Psoas muscle (tissue), 7 donors: ENCODE measurements at regions not wholly inside any gene's neighbourhood (a gene's known extent, or its start where the extent isn't known, plus 50 kb on each side); places are given as distances from the start of the nearest gene placed in this dataset.

Experiments used
- ATAC-seq, 4 donors: fragments of 200-7000 bp; cut with Tn5 transposase; one replicate each; pipeline ENCODE4 v1.9.1; 2020; ENCODE audit warnings: moderate library complexity in 3 of 4, mild to moderate bottlenecking in 2 of 4
- DNase-seq, 2 donors: peaks; one replicate each; pipeline ENCODE4 v3.0.0-alpha.2; 2020
- H3K27ac ChIP-seq: fragments of 200-600 bp; one replicate; pipeline ENCODE4 v1.8.0; 2022
- H3K27me3 ChIP-seq, 3 donors: fragments of 200-600 bp in 1 of 3; one replicate each; pipeline versions ENCODE4 v1.6.1 to v1.8.0; 2013 to 2022; ENCODE audit warnings: low read length in 2 of 3, mild to moderate bottlenecking in 2 of 3, moderate library complexity in 1 of 3; ENCODE audit not compliant: insufficient read depth in 3 of 3
- H3K36me3 ChIP-seq, 2 donors: fragments of 200-600 bp in 1 of 2; one replicate each; pipeline versions ENCODE4 v1.6.1 to v1.8.0; 2013 to 2022; ENCODE audit warnings: low read depth in 1 of 2, mild to moderate bottlenecking in 1 of 2, moderate library complexity in 1 of 2; ENCODE audit not compliant: insufficient read depth in 1 of 2
- H3K4me1 ChIP-seq: fragments of 200-600 bp; one replicate; pipeline ENCODE4 v1.8.0; 2022
- H3K4me3 ChIP-seq: fragments of 200-600 bp; one replicate; pipeline ENCODE4 v1.8.0; 2022; ENCODE audit warnings: mild to moderate bottlenecking
- H3K9me3 ChIP-seq: fragments of 200-600 bp; one replicate; pipeline ENCODE4 v1.8.0; 2022
- CTCF ChIP-seq: fragments of 200-600 bp; IDR thresholded peaks from one replicate; pipeline ENCODE4 v1.8.0; 2022; ENCODE audit warnings: antibody characterized with exemption
- WGBS, 3 donors: extraction: QIAGEN DNeasy Blood & Tissue Kit; methylation state at CpG; one replicate each; pipeline versions ENCODE4 v1.1.6 to v1.1.7; 2013; 5-methylcytosine and 5-hydroxymethylcytosine counted together
- intact Hi-C, 2 donors: fragments of 100-400 bp; cut with DNase I; formaldehyde crosslinking; loops; one replicate each; pipeline versions ENCODE4 v1.11.0 to v1.14.2; 2022
- donor health status: healthy with polysubstance abuse.
- donor health status: DM: no; HTN: no; CAD: no; lungs with moderate emphysema.
- donor health status: Bipolar disorder and iron deficiency.
- donor health status: healthy.
- donor health status: DM: yes; HTN: yes; CAD: no.
- donor health status: DM: no; HTN: no; CAD: no.
- donor health status: DM: yes; HTN: yes; CAD: no.

- intact Hi-C loops: no loop called here
- 94 to 95% (median 94%) methylated on average over 1 of the region's 1 CpG for WGBS, 3 donors
- Histone ChIP-seq H3K27me3 (no peaks in the 10 kb centered on the region), H3K9me3 (no peaks in the 10 kb centered on the region), H3K27ac (no peak overlapping the region), H3K36me3 (no peaks in the 10 kb centered on the region), H3K4me1 (no peaks in the 10 kb centered on the region), H3K4me3 (no peak overlapping the region)
- no peak for TF ChIP-seq CTCF
- DNase-seq (no peak), ATAC-seq (no peak)
Observed at GRCh38 chr4:106588891-106589290, 220.3 kb upstream of the GIMD1 start.

- WGBS, 3 donors: 12 to 45% (median 20%) methylated on average over 1 of the region's 1 CpG
- no peak for DNase-seq
- ATAC-seq: no peak
- no peaks in the 10 kb centered on the region for H3K27me3 ChIP-seq
- H3K27ac ChIP-seq: no peak overlapping the region
- no peaks in the 10 kb centered on the region for H3K36me3 ChIP-seq
- TF ChIP-seq CTCF: no peak
- no peaks in the 10 kb centered on the region for H3K9me3 ChIP-seq
- intact Hi-C loops: no loop called here
- H3K4me1 ChIP-seq: no peaks in the 10 kb centered on the region
- no peak overlapping the region for H3K4me3 ChIP-seq
Observed at GRCh38 chr4:106587558-106587957, 219.0 kb upstream of the GIMD1 start.

GRCh38 chr4:106585915-106586349 lies 217.4 kb upstream of the GIMD1 start:
- no peak for TF ChIP-seq CTCF
- no peak for DNase-seq
- intact Hi-C loops: no loop called here
- Histone ChIP-seq H3K4me3 (no peak overlapping the region), H3K27me3 (no peaks in the 10 kb centered on the region), H3K4me1 (no peaks in the 10 kb centered on the region), H3K36me3 (no peaks in the 10 kb centered on the region), H3K9me3 (no peaks in the 10 kb centered on the region), H3K27ac (no peak overlapping the region)
- WGBS, 3 donors: 22 to 33% (median 32%) methylated on average over 1 of the region's 1 CpG
- no peak for ATAC-seq

DNA sequence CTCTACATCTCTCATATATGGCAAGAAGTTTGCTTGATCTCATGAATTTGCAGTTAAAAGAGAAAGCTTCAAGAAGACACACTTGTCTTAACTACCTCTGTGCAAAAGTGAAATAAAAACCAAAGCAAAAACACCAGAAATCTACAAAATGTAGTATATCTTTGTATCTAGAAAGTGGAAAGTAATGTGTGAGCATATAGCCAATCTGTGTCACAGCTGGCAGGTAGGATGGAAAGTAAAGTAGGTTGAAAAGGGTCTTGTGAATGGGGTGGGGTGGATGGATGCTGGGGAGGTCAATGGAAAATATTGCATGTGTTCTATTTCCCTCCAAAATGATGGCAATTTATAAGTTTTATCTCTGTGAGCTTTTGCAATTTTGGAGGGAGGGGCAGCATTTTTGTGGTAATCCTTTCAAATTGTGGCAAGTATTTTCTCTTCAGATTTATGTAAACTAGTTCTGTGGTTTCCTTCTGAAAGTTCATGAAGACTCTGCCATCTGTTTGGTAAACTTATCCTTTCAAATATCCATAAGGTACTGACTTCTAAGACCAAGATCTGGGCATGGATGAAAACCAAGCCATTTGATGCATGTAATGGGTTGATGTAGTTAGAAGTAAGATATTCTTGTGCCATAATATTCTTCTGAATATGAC lies 215.9 kb upstream of the GIMD1 start:
- no peaks in the 10 kb centered on the region for H3K36me3 ChIP-seq
- H3K27ac ChIP-seq: no peak overlapping the region
- intact Hi-C loops: no loop called here
- no peaks in the 10 kb centered on the region for H3K9me3 ChIP-seq
- no peak overlapping the region for H3K4me3 ChIP-seq
- ATAC-seq: no peak
- H3K4me1 ChIP-seq: no peaks in the 10 kb centered on the region
- TF ChIP-seq CTCF: no peak
- no peaks in the 10 kb centered on the region for H3K27me3 ChIP-seq
- no peak for DNase-seq

DNA sequence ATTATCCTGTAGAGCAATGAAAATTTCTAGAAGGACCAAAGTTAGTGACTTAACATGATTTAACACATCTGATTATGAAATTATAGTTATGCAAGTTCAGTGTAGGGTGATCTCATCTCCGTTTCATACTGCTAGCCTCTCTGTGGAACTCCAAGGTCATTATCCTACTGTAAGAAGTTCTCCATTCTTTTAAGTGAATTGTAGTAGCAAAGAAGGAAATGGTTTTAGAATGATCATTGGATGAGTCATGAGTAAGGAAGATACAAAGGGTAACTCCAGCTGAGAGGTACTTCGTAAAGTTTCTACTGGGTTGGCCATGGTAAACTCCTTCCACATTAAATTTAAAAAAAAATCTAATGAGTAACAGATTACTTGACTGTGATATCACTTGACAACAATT lies 215.0 kb upstream of the GIMD1 start:
- Histone ChIP-seq H3K27ac (no peak overlapping the region), H3K27me3 (no peaks in the 10 kb centered on the region), H3K4me3 (no peak overlapping the region), H3K4me1 (no peaks in the 10 kb centered on the region), H3K9me3 (no peaks in the 10 kb centered on the region), H3K36me3 (no peaks in the 10 kb centered on the region)
- no peak for ATAC-seq
- DNase-seq: no peak
- intact Hi-C loops: no loop called here
- no peak for TF ChIP-seq CTCF
- WGBS, 3 donors: 39 to 52% (median 52%) methylated on average over 2 of the region's 2 CpGs
